ENCODE measurements at regions not wholly inside any gene's neighbourhood (a gene's known extent, or its start where the extent isn't known, plus 50 kb on each side); places are given as distances from the start of the nearest gene placed in this dataset.
"Not testable (repeated sequence)": the region's sequence is repeated elsewhere in the genome, so short reads cannot be mapped to it uniquely, and the experiment has no call there.

DNA sequence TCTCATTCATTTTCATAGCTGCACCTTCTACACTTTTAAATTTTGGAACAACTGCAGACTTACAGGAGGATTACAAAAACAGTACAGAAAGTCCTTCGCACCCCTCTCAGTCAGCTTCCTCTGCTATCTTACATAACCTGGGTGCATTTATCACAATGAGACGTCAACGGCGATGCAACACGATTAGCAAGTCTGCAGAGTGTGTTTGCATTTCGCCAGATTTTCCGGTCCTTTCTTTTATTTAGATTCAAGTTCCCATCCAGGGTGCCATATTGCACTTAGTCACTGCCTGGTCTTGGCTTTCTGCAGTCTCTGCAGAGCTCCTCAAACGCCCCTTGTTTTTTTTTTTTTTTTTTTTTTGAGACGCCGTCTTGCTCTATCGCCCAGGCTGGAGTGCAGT lies 85.9 kb downstream of the ASMT start:
- no peak for FAIRE-seq
- no peak for DNase-seq (ENCODE audit: low spot score)

GRCh38 chrX:1701396-1701901 lies 86.6 kb downstream of the ASMT start:
- FAIRE-seq; DNase-seq (ENCODE audit: low spot score): not testable (repeated sequence)

GRCh38 chrX:1702142-1702541 lies 87.3 kb downstream of the ASMT start:
- DNase-seq (ENCODE audit: low spot score); FAIRE-seq: not testable (repeated sequence)

GRCh38 chrX:1702557-1702956 lies 87.7 kb downstream of the ASMT start:
- FAIRE-seq; DNase-seq (ENCODE audit: low spot score): not testable (repeated sequence)

DNA sequence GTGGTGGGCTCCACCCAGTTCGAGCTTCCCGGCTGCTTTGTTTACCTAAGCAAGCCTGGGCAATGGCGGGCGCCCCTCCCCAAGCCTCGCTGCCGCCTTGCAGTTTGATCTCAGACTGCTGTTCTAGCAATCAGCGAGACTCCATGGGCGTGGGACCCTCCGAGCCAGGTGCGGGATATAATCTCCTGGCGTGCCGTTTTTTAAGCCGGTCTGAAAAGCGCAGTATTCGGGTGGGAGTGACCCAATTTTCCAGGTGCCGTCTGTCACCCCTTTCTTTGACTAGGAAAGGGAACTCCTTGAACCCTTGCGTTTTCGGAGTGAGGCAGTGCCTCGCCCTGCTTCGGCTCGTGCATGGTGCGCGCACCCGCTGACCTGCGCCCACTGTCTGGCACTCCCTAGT lies 94.4 kb downstream of the ASMT start:
- DNase-seq (ENCODE audit: low spot score); FAIRE-seq: not testable (repeated sequence)

GRCh38 chrX:1713296-1713695 lies 98.4 kb downstream of the ASMT start:
- FAIRE-seq (no peak), DNase-seq (ENCODE audit: low spot score) (no peak)

GRCh38 chrX:1717373-1717772 lies 102.5 kb downstream of the ASMT start:
- FAIRE-seq: no peak
- DNase-seq (ENCODE audit: low spot score): no peak

GRCh38 chrX:1719270-1719669 lies 104.4 kb downstream of the ASMT start:
- DNase-seq (ENCODE audit: low spot score): no peak
- no peak for FAIRE-seq

- no peak for FAIRE-seq
- DNase-seq (ENCODE audit: low spot score): no peak
Observed at GRCh38 chrX:1720836-1721235, 106.0 kb downstream of the ASMT start.

DNA sequence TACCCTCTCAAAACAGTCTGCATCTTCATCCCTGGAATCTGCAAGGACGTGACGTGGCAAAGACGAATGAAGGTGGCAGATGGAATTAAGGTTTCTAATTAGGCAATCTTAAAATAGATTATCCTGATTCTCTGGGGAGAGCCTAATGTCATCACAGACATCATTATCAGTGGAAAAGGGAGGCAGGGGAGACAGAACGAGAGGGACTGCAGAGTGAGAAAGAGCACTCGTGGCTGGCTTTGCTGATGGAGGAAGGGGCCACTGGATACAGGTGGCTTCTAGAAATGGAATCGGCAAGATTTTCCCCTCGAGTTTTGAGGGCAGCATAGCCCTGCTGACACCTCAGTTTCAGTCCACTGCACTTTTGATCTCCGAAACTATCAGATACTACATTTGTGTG lies 110.6 kb downstream of the ASMT start:
- DNase-seq (ENCODE audit: low spot score): no peak
- no peak for FAIRE-seq

- FAIRE-seq (peak; percentile 75), DNase-seq (ENCODE audit: low spot score) (peak; percentile 81)
Observed at GRCh38 chrX:1727531-1728027, 112.7 kb downstream of the ASMT start.

GRCh38 chrX:1734806-1735205 lies 119.9 kb downstream of the ASMT start:
- FAIRE-seq (no peak), DNase-seq (ENCODE audit: low spot score) (no peak)

DNA sequence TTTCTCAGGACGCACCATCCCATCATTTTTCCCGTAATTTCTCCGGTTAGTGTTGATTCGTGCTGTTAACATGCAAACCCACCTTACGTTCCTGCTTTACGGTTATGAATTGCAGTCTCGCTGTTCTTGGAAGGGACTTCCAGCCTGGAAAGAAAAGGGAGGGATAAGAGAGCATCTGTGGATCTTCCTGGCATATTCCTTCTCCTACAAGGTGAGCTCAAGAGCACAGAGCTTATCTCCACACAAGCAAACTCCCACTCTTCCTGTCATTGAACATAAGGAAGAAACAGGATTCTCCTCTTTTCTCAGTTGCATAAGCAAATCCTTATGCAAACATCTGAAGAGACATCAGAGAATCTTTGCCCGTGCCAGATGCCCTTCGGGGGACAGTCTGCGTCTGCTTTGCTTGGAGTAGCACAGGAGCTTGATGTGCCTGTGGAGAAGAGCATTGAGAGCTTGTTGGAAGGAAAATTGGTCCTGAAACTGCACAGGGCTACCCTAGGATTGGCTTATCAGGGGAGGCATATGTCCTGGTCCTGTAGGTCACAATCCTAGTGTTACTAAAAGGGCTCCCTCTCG lies 127.0 kb downstream of the ASMT start:
- FAIRE-seq: no peak

GRCh38 chrX:1743105-1743504 lies 128.2 kb downstream of the ASMT start:
- FAIRE-seq: no peak

More for the DNA sequence above, 127.0 kb downstream of the ASMT start:
- DNase-seq (ENCODE audit: low spot score): no peak

GRCh38 chrX:1743663-1744062 lies 128.8 kb downstream of the ASMT start:
- DNase-seq (ENCODE audit: low spot score) (no peak), FAIRE-seq (no peak)

More at GRCh38 chrX:1743105-1743504, 128.2 kb downstream of the ASMT start:
- DNase-seq (ENCODE audit: low spot score): no peak

DNA sequence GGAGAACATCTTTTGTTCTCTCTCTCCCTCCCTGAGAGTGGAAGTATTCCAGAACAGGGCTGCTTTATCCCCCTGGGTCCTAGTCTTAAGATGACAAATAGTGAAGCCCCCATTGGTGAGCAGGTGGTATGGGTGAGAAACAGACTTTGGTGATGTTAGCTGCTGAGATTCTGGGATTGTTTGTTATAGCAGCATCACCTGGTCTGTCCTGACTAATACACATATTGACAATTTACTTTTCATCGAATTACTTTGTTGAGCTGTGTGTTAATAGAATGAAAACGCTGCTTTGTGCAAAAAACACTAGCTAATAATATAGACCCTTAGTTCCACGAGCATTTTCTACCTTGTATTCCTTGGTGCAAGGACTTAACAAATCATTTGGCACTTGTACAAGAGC lies 133.5 kb downstream of the ASMT start:
- FAIRE-seq (no peak), DNase-seq (ENCODE audit: low spot score) (no peak)

- DNase-seq (ENCODE audit: low spot score) (no peak), FAIRE-seq (no peak)
Observed at GRCh38 chrX:1749499-1749898, 134.6 kb downstream of the ASMT start.

GRCh38 chrX:1750267-1750666 lies 135.4 kb downstream of the ASMT start:
- FAIRE-seq (no peak), DNase-seq (ENCODE audit: low spot score) (no peak)

DNA sequence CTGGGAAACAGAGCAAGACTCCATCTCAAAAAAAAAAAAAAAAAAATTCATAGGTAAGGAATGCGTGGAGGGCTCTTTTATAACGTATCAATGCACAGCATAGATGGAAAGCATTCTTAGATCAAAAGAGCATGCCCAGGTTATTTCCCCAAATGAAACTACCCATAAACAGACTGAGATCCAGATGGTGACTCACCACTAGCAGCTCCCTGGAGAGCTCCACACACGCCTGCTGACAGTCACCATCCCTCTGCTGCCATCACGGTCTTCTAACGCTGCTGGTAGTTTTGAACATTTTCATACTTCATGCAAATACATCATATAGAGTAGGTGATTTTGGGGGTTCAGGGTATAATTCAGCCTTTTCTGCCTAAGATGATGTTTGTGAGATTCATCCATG lies 136.9 kb downstream of the ASMT start:
- FAIRE-seq (no peak), DNase-seq (ENCODE audit: low spot score) (peak; percentile 11)

- not testable (repeated sequence) for FAIRE-seq; DNase-seq (ENCODE audit: low spot score)
Observed at GRCh38 chrX:1752799-1753198, 137.9 kb downstream of the ASMT start.

- FAIRE-seq (no peak), DNase-seq (ENCODE audit: low spot score) (peak; percentile 48)
Observed at GRCh38 chrX:1754077-1754476, 139.2 kb downstream of the ASMT start.

DNA sequence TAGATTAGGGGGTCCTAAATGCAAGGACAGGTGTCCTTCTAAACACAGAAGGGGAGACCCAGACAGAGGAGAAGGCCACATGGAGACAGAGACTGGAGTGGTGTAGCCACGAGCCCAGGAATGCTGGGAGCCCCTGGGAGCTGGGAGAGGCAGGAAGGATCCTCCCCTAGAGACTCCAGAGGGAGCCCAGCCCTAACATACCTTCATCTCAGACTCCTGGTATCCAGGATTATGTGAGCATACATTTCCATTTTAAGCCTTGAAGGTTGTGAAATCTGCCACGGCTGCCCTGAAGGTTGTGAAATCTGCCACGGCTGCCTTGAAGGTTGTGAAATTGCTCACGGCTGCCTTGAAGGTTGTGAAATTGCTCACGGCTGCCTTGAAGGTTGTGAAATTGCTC lies 148.4 kb downstream of the ASMT start:
- FAIRE-seq (no peak), DNase-seq (ENCODE audit: low spot score) (no peak)

- DNase-seq (ENCODE audit: low spot score); FAIRE-seq: not testable (repeated sequence)
Observed at GRCh38 chrX:1764883-1765364, 150.1 kb downstream of the ASMT start.
